ENCODE measurements at regions not wholly inside any gene's neighbourhood (a gene's known extent, or its start where the extent isn't known, plus 50 kb on each side); places are given as distances from the start of the nearest gene placed in this dataset.

- TF ChIP-seq SIN3A (conservative IDR thresholded peaks at IDR 0.05 in 1 of 2, IDR thresholded peaks at IDR 0.05 in 1 of 2; ENCODE audit: low read depth in 1 of 2, low read length in 2 of 2) (no peak), RAD21 (IDR thresholded peaks at IDR 0.05 in 1 of 2, conservative IDR thresholded peaks at IDR 0.05 in 1 of 2; ENCODE audit: low read depth in 2 of 2, low read length in 2 of 2) (no peak), JUN (IDR thresholded peaks at IDR 0.05; ENCODE audit: low read depth, low read length) (no peak), NRF1 (IDR thresholded peaks at IDR 0.05; ENCODE audit: low read depth, low read length) (no peak), HDAC2 (IDR thresholded peaks at IDR 0.05; ENCODE audit: borderline replicate concordance in 1 of 2, low read depth in 2 of 2, low read length in 2 of 2) (no peak), CBX8 (IDR thresholded peaks at IDR 0.05; ENCODE audit: borderline replicate concordance, low read depth, low read length) (no peak)
Observed at GRCh38 chr15:87578776-87579175, 677.8 kb downstream of the NTRK3 start (continued).
